ENCODE measurements at regions not wholly inside any gene's neighbourhood (a gene's known extent, or its start where the extent isn't known, plus 50 kb on each side); places are given as distances from the start of the nearest gene placed in this dataset.

DNA sequence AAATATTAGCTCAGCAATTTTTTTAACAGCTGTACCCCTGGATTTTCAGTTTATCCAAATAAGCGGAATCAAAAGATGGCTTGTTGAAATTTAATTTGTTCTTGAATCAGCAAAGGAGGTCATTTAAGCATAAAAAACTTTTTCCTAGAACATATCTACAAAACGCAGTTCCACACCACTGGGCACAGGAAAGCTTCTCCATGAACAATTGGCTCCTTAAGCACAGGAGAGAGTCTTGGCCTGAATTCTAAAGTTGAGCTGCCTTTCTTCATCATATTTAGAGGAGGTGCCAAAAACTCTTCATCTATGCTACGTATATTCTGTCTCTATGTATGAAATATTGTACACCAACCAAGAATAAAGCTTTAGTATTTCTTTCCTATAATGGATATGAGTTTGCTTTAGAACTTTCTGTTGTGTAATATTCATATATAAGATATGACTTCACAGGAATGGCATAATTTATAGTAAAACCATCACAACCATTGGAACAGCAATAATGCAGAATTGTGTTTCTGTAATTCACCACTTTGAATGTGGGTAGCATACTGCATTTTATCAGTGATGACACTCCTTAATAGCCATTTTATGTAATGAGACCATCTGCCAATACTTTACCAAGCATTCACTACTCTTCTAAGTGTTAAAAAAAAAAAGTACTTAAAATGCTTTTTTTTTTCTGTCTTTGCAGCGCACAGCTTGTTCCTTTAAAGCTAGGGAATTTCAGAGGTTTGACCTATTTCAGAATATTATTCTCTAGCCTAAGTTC is 263.7 kb downstream of the SLITRK6 start:
- DNase-seq: no peak

DNA sequence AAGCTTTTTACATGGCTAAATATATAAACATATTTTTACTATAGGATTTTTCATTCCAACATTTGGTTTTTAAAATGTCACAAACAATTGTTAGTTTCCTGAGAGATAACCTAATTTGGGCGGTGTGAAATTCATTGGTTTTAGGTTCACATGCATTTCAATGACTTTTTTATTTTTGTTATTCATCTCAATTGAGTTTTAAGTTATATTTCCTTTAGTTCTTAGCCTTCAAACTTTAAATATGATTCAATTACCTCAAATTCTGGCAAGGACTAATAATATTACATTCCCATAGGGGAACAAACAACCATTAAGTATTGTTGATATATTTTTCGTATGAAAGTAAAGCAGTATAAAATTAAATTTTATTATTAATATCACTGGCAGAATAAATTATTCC is 265.3 kb downstream of the SLITRK6 start:
- DNase-seq: no peak

- no peak for DNase-seq
These were observed 270.0 kb downstream of the SLITRK6 start for GRCh38 chr13:85529218-85529594.

DNA sequence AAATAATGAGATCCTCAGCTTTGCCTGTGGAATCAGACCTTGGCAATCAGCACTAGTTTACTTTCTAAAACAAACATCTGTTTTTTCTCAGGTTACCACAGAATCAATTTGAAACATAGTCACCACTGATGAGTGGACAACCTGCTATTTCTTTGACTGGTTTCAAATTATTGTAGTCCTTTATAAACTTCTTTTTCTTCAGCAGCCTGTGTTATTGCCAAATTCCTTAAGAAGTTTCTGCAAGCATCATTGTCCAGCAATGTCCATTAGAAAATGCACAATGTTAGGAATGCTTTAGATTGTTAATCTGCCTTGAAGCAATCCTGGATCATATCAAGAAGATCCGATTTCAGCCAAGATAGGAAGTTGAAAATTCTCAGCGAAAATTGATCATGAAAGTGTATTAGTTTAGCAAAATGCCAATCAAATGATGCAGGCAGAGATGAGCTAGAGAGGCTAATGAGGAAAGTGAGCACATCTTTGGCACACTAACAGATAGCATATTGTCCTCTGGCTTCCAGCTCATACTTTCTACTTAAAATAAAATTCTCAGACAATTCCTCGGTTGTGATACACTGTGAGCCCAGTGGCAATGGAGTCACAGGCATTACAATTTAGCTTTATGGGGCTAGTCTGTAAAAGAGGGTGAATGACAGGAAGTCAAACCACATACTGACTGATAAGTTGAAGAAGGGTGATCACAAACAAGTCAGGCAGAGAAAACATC is 270.6 kb downstream of the SLITRK6 start:
- DNase-seq: no peak

DNA sequence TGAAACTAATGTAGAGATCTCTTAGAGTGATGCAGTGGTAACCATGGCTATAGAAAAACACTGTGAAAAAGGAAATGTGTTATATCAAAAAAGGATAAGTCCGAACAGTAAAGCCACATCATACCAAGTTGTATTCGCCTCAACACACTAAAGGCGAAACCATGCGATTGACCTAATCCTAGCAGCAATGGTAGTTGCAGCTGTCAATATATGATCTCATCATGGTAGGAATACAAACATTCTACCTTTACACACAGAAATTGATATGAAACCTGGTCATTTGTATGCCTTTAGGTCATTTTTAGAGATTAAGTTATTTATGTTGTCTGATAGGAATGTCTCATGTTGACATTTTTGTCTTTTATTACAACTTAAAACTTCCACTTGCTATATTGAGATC is 271.9 kb downstream of the SLITRK6 start:
- DNase-seq: no peak

- no peak for DNase-seq
These were observed 273.8 kb downstream of the SLITRK6 start for GRCh38 chr13:85525411-85525810.

- no peak for DNase-seq
These were observed 277.6 kb downstream of the SLITRK6 start for GRCh38 chr13:85521657-85522056.

- no peak for DNase-seq
These were observed 278.8 kb downstream of the SLITRK6 start for GRCh38 chr13:85520445-85520844.

DNA sequence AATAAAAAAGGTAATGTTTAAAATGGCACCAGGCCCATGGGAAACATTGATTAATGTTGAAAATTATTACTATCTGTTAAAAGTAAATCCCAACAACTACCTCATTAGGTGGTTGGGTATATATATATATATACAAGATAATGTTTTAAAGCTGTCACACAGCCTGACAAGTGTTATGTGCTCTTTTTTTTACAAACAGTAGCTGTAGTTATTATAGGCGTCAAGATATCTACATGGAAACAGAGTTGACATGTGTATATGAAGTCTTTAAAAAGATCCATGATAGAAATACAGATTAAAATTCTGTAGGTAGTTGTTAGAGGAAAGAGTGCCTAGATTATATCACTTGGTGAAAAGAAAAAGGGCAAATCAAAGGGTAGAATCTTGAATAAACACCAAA is 279.9 kb downstream of the SLITRK6 start:
- no peak for DNase-seq

DNA sequence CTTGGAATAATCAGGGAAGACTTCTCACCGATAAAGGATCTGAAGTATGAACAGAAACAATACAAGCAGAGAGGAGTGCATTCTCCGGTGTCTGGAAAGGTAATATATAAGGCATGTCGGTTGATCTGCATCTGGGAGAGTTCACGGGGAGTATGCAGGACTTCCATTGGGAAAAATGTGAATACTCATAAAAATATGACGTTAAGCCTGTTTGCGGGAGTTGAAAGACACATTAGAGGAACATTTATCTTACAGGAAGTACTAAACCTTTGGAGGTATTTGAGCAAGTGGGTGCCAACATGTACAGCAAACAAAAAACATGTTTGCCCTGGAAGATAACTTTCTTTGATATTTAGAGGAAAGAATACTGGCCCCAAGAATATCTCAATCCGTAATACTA is 286.8 kb downstream of the SLITRK6 start:
- DNase-seq: no peak

- DNase-seq: no peak
These were observed 289.7 kb downstream of the SLITRK6 start for GRCh38 chr13:85509512-85509911.

GRCh38 chr13:85508683-85509329 is 290.4 kb downstream of the SLITRK6 start:
- DNase-seq: no peak

DNA sequence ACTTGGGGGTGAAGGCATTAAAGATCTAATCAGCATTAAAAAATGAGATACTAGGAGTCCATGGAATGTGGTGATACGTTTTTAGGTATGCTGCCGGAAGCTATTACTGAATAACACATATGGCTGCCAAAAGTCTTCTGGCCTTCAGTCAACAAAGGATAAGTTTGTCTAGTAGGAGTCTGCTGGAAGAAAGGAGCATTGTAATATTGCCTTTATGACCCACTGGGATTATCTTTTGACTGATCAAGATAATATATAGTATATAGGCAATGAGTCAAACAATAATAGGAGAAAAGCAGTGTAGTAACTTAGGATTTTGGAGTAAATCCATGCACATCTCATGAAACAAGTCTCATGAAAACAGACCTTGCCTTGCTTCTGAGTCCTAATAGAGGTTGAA is 295.4 kb downstream of the SLITRK6 start:
- no peak for DNase-seq

DNA sequence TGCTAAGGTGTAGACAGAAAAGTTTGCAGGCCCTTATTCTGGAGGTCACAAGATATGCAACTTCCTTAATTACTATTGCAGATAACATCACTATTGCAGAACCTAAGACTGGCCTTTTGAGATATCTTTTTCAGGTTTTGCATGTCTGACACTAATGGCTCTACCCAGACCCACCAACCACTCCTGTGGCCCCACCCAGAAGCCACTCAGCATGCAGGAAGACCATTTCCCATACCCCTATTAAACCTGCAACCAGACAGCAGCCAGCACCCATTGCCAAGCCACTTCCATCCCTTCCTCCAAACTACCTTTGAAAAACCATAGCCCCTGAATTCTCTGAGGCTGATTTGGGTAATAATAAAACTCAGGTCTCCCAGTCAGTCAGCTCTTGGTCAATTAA is 297.6 kb downstream of the SLITRK6 start:
- DNase-seq: no peak

DNA sequence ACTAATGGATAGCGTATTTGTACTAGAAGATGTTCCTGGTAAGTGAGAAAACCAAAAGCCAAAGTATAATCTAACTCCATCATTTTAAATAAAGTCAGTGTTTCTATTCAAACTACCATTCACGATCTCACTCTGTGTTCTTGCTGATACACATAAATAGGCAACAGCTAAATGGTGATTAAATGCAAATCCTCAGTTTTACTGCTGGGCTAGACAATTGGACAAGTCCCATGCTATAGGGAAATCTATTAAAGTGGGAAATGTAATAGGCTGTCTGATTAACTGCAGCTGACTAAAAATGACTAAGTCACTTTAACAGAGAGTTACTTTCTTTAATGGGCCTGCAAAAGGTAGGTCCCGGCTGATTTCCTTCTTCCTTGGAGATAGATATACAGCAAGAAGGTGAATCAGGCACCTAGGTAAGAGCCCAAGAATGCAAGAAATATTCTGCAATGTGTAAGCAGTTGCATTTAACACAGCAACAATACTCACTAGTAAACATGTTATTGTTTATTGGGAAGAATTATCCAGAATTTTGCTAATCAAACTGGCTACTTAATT is 298.4 kb downstream of the SLITRK6 start:
- DNase-seq: no peak

GRCh38 chr13:85498774-85499173 is 300.4 kb downstream of the SLITRK6 start:
- DNase-seq: no peak

GRCh38 chr13:85497652-85498051 is 301.6 kb downstream of the SLITRK6 start:
- DNase-seq: no peak

GRCh38 chr13:85492283-85492682 is 306.9 kb downstream of the SLITRK6 start:
- DNase-seq: no peak

DNA sequence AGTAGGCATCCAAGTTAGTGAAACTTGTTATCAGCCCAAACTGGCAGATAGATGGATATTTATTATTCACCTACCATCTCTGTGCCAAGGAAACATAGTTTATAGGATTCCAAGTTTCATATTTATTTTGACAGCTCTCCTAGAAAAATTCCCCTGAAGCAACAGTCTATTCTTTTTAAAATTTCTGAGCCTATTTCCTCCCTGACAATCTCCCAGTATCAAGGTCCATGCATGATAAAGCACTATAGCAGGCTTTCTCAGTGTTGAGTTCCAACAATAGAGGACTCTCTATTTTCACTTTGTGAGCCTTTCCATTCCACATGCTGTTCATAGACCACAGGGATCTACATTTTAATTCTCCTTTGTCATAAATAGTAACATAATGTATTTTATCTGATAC is 312.6 kb downstream of the SLITRK6 start:
- no peak for DNase-seq

- DNase-seq: no peak
These were observed 326.1 kb downstream of the SLITRK6 start for GRCh38 chr13:85473144-85473543.

DNA sequence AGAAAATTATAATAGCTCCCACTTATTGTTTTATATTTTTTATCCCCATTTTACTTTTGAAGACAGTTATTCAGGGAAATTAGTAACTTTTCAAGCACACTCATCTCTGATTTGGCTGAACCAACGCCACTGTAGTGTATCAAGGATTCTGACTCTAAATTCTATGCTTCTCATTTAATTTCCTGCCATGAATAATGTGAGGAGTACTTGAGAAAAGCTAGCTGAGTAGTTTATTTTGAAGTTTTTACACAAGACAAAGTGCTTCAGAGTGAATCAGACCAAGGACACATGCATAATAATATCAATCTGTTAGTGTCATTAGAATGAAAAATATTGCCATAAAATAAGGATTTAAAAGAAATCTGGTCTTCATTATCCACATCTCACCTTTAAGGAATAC is 329.9 kb downstream of the SLITRK6 start:
- no peak for DNase-seq

DNA sequence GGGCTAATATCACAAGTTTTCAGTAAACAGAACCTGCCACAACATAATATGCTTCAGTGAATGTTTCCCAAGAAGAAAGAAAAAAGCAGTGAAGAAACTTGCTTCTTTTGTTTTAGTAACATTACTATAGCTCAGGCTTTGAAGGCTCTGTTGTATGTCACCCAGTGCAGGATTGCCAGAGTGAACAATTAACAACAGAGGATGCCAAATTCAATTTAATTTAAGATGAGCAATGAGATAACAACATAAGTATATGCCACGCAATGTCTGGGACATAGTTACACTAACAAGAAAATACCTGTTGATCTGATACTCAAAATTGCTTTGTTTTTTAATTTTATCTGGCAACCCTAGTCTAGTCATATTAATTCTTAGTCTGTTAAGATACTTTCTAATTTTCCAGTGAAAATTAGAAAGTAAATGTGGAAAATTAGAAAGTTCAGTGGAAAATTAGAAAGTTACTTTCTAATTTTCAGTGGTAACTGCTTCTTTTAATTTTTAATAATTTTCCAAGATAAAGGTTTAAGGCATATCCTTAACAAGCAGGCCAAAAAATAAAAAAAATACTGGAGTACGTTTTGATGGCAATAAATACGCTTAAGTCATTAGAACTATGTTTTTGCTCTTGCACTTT is 336.3 kb downstream of the SLITRK6 start:
- no peak for DNase-seq

GRCh38 chr13:85461621-85462020 is 337.6 kb downstream of the SLITRK6 start:
- no peak for DNase-seq

Data from CD4-positive, alpha-beta T cell treated with Interferon gamma for 1 hour (primary cell).